GM12875 (cell line): ENCODE measurements at regions not wholly inside any gene's neighbourhood (a gene's known extent, or its start where the extent isn't known, plus 50 kb on each side); places are given as distances from the start of the nearest gene placed in this dataset.

ENCODE experiments used
- H3K4me3 ChIP-seq: one replicate; pipeline ENCODE4 v1.5.1; 2011; ENCODE audit warnings: low read depth, low read length, control low read depth
- TF ChIP-seq, protein P1 (sequence below): IDR thresholded peaks from 2 replicates; pipeline ENCODE4 v1.5.1; 2011; ENCODE audit warnings: low read depth, mild to moderate bottlenecking, control low read depth, inconsistent platforms, low read length, moderate library complexity, borderline replicate concordance; ENCODE audit not compliant: insufficient read depth

DNA sequence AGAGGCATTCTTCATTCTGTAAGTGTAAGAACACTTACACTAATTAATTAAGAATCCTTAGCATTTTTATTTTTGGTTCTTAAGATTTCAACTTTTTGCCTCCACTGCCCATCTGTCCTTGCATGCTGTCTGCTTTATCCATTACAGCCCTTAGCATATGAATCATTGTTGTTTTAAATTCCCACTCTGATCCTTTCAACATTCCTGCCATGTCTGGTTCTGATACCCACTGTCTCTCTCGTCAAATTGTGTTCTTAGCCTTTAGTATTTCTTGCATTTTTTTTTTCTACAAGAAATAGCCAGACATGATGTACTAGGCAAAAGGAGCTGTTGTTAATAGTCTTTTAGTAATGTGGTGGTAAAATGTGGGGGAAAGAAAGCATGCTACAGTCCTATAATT lies 1360.0 kb downstream of the TECRL start:
- TF ChIP-seq, protein P1, sequence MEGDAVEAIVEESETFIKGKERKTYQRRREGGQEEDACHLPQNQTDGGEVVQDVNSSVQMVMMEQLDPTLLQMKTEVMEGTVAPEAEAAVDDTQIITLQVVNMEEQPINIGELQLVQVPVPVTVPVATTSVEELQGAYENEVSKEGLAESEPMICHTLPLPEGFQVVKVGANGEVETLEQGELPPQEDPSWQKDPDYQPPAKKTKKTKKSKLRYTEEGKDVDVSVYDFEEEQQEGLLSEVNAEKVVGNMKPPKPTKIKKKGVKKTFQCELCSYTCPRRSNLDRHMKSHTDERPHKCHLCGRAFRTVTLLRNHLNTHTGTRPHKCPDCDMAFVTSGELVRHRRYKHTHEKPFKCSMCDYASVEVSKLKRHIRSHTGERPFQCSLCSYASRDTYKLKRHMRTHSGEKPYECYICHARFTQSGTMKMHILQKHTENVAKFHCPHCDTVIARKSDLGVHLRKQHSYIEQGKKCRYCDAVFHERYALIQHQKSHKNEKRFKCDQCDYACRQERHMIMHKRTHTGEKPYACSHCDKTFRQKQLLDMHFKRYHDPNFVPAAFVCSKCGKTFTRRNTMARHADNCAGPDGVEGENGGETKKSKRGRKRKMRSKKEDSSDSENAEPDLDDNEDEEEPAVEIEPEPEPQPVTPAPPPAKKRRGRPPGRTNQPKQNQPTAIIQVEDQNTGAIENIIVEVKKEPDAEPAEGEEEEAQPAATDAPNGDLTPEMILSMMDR: no peak

DNA sequence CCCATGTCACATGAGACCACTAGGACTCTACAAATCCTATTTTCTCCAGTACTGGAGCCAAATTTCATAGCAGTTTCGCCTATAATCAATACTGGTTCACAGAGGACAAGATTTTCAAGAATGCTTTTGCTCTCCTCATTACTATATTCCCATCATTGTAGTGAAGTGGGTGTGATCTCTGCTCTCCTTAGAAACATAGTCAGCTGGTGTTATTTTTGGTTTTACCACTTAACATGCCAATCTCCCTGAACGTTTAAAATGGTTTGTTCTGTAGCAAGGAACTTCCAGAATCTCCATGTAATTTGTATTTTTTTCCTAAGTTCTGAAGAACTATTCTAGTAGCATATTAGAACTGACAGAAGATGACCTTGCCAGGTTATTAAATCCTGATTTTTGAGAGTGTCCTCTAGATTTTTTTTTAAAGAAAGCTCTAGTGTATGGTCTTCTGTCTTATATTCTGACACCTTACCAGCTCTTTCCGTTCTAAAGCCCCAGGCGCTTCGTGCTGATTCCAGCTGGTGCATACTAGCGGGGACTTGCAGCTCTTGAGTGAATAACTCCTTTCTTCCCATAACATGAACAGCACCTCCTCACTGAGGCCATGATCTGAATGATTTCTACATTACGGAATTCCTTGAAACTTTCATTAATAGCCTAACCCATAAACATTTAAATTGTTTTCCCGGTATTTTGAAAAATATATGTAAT lies 1372.9 kb downstream of the TECRL start:
- TF ChIP-seq, protein P1: no peak
- H3K4me3 ChIP-seq: no peak overlapping the region

More for the DNA sequence above, 1360.0 kb downstream of the TECRL start:
- H3K4me3 ChIP-seq: no peak overlapping the region

DNA sequence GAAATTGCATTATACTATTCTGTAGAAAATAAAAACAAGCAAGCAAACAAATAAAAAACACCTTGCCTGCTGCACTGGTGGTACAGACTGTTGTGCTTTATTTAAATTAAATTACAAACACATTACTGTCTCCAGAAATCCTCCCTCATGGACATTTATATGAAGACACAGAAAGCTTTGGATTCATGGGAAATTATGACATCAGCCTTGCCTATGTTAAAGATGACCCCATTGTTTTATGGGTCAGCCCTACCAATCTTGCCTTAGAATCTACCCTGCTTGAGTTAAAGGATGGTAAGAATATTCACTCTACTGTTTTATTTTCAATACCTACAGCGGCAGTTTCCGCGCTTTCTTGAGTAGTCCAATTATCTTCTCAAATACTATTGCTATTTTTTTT lies 1379.9 kb downstream of the TECRL start:
- TF ChIP-seq, protein P1: no peak

DNA sequence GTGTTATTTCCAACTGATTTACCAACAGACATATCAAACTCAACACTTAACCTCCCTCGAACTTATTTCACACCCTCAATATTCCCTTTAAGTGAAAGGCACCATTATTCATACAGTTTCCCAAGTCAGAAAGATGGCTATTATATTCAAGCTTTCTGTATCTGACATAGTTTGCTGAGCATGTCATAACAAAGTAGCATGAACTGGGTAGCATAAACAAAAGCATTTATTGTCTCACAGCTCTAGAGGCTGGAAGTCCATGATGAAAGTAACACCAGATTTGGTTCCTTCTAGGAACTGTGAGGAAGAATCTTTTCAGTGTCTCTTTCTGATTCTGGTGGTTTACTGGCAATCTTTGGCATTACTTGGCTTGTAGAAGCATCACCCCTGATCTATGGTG lies 1388.6 kb downstream of the TECRL start:
- no peak overlapping the region for H3K4me3 ChIP-seq
- TF ChIP-seq, protein P1: no peak

More for the DNA sequence above, 1379.9 kb downstream of the TECRL start:
- H3K4me3 ChIP-seq: no peak overlapping the region

DNA sequence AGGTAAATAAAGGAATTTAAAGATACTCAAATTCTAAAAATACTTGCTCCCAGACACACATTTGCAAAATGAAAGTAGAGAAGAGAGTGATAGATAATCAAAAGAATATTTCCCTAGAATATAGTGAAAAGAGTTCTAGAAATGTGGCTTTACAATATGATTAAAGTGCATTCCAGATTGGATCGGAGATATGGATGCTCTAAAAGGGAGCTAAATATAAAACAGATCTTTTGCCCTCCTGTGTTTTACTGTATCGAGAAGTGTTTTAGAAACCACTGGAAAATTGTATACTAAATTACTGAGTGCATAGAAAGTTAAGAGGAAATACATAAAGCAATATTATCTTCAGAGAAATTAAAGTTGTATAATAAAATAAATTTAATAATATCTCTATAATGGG lies 1392.0 kb downstream of the TECRL start:
- no peak overlapping the region for H3K4me3 ChIP-seq
- TF ChIP-seq, protein P1: no peak

DNA sequence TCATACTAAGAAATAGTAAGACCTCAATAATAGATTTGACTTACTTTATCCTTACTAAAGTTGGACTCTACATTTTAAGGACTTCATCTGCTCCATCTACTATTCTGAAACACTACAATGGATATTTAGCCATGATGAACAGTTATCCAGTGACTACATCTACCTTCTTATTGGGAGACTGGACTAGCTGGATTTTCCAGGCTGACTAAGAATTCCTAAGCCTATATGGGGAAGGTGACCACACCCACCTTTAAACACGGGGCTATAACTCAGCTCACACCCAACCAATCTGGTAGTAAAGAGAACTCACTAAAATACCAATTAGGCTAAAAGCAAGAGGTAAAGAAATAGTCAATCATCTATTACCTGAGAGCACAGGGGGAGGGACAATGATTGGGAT lies 1438.4 kb downstream of the TECRL start:
- H3K4me3 ChIP-seq: no peak overlapping the region
- TF ChIP-seq, protein P1: no peak

DNA sequence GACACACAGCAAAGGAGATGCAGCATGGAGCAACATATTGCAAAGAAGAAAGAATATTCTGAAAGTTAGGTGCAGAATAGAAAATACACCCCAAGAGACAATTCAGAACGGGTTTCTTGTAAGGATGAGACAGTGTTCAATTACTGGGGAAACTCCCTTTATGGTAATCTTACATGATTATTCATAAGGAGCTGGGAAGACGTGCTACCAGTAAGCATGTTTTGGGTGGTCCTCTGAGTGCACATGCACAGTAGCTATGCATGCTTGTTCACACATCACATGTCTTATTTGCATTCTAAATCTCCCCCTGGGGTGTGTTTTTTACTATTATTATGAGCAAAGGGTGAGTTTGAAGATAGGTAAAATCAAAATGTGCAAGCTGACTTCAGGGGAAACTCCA lies 1448.8 kb downstream of the TECRL start:
- TF ChIP-seq, protein P1: no peak
- H3K4me3 ChIP-seq: no peak overlapping the region
